ENCODE measurements at regions not wholly inside any gene's neighbourhood (a gene's known extent, or its start where the extent isn't known, plus 50 kb on each side); places are given as distances from the start of the nearest gene placed in this dataset.
"Not testable (repeated sequence)": the region's sequence is repeated elsewhere in the genome, so short reads cannot be mapped to it uniquely, and the experiment has no call there.

- no peak for DNase-seq
Observed at GRCh38 chr1:80214888-80215540, 1208.5 kb upstream of the ADGRL4 start.

- DNase-seq: no peak
Observed at GRCh38 chr1:80212948-80213347, 1206.4 kb upstream of the ADGRL4 start.

- no peak for DNase-seq
Observed at GRCh38 chr1:80211691-80212380, 1205.3 kb upstream of the ADGRL4 start.

GRCh38 chr1:80202118-80202517 lies 1195.6 kb upstream of the ADGRL4 start:
- DNase-seq: no peak

- DNase-seq: no peak
Observed at GRCh38 chr1:80194221-80194620, 1187.7 kb upstream of the ADGRL4 start.

- no peak for DNase-seq
Observed at GRCh38 chr1:80181418-80181817, 1174.9 kb upstream of the ADGRL4 start.

GRCh38 chr1:80171631-80172030 lies 1165.1 kb upstream of the ADGRL4 start:
- no peak for DNase-seq

GRCh38 chr1:80170811-80171485 lies 1164.4 kb upstream of the ADGRL4 start:
- DNase-seq: no peak

GRCh38 chr1:80164150-80164549 lies 1157.6 kb upstream of the ADGRL4 start:
- no peak for DNase-seq

- no peak for DNase-seq
Observed at GRCh38 chr1:80163686-80164085, 1157.2 kb upstream of the ADGRL4 start.

- no peak for DNase-seq
Observed at GRCh38 chr1:80158771-80159170, 1152.2 kb upstream of the ADGRL4 start.

- no peak for DNase-seq
Observed at GRCh38 chr1:80158266-80158665, 1151.7 kb upstream of the ADGRL4 start.

- no peak for DNase-seq
Observed at GRCh38 chr1:80155371-80155770, 1148.8 kb upstream of the ADGRL4 start.

- DNase-seq: no peak
Observed at GRCh38 chr1:80154176-80154575, 1147.6 kb upstream of the ADGRL4 start.

- DNase-seq: no peak
Observed at GRCh38 chr1:80153762-80154161, 1147.2 kb upstream of the ADGRL4 start.

- no peak for DNase-seq
Observed at GRCh38 chr1:80143361-80143760, 1136.8 kb upstream of the ADGRL4 start.

GRCh38 chr1:80137946-80138602 lies 1131.5 kb upstream of the ADGRL4 start:
- DNase-seq: not testable (repeated sequence)

- no peak for DNase-seq
Observed at GRCh38 chr1:80113168-80114038, 1106.9 kb upstream of the ADGRL4 start.

GRCh38 chr1:80101159-80101558 lies 1094.6 kb upstream of the ADGRL4 start:
- DNase-seq: no peak

- DNase-seq: no peak
Observed at GRCh38 chr1:80099713-80100112, 1093.2 kb upstream of the ADGRL4 start.

GRCh38 chr1:80085067-80085466 lies 1078.5 kb upstream of the ADGRL4 start:
- DNase-seq: no peak

GRCh38 chr1:80083892-80084291 lies 1077.4 kb upstream of the ADGRL4 start:
- no peak for DNase-seq

GRCh38 chr1:80076469-80076868 lies 1069.9 kb upstream of the ADGRL4 start:
- DNase-seq: no peak

All from 8988T (cell line).